GM18517 (cell line): ENCODE measurements at regions not wholly inside any gene's neighbourhood (a gene's known extent, or its start where the extent isn't known, plus 50 kb on each side); places are given as distances from the start of the nearest gene placed in this dataset.

Source experiments
- ATAC-seq: cut with Tn5 transposase; IDR thresholded peaks from one replicate; pipeline ENCODE4 v1.9.1; 2021; ENCODE audit warnings: mild to moderate bottlenecking, moderate library complexity; ENCODE audit not compliant: unreplicated experiment

GRCh38 chr16:13393816-13394215 is 492.4 kb downstream of the SHISA9 start:
- ATAC-seq = no peak

DNA sequence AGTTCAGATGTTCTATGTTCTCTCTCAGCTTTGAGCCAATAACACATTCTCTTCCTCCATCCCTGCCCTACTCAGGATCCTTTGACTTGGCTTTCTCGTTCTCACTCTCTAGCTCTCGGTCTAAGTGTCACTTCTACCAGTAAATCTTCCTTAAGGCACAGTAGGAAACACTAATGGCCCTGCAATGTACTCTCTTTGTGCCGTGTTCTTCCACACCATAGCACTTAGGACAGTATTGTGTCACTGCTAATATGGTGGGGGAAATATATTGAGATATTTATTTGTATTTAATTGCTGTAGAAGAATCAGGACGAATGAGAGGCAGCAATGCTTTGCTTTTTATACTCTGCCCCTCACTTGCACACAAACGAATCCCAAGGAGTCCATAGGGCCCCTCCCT is 493.1 kb downstream of the SHISA9 start:
- ATAC-seq = no peak

DNA sequence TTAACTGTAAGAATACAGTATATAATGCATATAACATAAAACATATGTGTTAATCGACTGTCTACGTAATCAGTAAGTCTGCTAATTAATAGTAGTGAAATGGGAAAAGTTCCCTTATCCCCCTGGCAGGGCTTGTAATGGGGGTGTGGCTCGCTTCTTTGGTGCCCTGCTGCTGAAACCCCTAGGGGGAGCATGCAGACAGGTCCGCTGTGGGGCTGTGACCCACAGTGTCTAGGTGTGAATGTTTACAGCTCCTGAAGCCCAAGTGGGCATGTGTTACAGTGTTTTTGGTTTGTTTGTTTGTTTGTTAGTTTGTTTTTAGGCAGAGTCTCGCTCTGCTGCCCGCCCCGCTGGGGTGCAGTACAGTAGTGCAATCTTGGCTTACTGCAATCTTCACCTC is 495.7 kb downstream of the SHISA9 start:
- no peak for ATAC-seq

- no peak for ATAC-seq
Measured at GRCh38 chr16:13401641-13402040, 500.2 kb downstream of the SHISA9 start.

GRCh38 chr16:13402601-13403000 is 501.2 kb downstream of the SHISA9 start:
- no peak for ATAC-seq

DNA sequence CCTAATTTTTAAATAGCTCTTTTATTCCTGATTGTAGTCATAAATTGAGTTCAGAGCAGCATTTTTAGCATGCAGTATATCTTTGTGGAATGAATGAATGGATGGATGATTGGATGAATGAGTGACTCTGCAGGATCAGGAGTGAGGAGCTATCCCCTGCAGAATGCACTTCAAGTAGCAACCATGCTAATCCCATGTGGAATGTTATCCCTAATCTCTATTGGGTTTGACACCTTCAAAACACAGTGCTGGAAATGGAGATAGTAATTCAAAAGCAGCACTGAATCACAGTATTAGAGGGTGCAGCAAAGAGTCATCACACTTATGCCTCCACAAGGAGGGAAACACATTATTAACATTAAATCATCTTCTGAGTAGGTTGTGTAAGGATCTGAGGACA is 501.9 kb downstream of the SHISA9 start:
- no peak for ATAC-seq

GRCh38 chr16:13414154-13414553 is 505.8 kb upstream of the ERCC4 start:
- no peak for ATAC-seq

DNA sequence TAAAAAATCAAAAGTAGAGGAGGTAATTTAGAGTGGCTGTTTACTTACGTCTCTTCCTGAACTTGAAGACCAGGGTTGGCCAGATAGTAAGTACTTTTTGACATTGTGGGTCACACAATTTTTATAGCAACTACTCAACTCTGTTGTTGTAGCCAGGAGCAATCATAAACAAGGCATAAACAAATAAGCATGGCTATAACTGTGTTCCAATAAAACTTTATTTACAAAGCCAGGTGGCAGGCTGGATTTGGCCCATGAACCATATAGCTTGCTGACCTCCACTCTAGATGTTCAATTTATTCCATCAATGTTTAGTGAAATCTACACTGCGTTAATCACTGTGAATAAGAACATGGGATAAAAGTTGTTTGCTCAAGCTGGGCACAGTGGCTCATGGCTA is 500.4 kb upstream of the ERCC4 start:
- ATAC-seq = no peak

GRCh38 chr16:13421726-13422125 is 498.2 kb upstream of the ERCC4 start:
- no peak for ATAC-seq

DNA sequence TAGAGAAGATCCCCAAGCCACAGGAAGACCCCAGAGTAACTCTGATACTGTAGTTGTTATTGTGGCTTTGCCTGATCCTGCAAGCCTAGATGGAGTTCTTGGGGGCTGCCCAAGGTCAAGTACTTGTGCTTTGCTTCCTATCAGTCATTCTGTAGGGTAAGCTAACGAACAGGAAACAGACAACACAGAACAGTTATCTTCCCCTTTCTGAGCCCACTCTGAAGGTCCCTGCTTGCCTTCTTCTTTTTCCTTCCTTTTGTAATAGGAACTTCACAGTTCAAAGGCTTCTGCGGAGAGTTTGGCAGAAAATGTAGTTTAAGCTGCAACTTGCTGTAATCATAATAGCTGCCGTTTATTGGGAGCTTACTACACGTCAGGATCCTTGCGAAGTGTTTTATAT is 494.1 kb upstream of the ERCC4 start:
- no peak for ATAC-seq

- no peak for ATAC-seq
Measured at GRCh38 chr16:13426269-13426668, 493.7 kb upstream of the ERCC4 start.

GRCh38 chr16:13426736-13427135 is 493.2 kb upstream of the ERCC4 start:
- no peak for ATAC-seq

- no peak for ATAC-seq
Measured at GRCh38 chr16:13427943-13428342, 492.0 kb upstream of the ERCC4 start.

DNA sequence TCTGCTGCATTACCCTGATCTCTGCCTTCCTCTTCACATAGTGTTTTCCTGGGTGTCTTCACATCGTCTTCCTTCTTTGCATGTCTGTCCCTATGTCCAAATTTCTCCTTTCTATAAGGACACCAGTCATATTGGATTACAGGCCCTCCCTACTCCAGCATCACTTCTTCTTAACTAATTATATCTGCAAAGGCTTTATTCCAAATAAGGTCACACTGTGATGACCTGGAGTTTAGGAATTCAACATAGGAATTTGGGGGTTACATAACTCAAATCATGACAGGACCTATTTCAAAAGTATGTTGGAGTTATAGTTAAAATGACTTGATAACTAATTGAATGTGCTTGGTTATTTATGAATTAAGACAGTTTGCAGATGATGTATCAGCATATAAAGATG is 490.5 kb upstream of the ERCC4 start:
- ATAC-seq = no peak

DNA sequence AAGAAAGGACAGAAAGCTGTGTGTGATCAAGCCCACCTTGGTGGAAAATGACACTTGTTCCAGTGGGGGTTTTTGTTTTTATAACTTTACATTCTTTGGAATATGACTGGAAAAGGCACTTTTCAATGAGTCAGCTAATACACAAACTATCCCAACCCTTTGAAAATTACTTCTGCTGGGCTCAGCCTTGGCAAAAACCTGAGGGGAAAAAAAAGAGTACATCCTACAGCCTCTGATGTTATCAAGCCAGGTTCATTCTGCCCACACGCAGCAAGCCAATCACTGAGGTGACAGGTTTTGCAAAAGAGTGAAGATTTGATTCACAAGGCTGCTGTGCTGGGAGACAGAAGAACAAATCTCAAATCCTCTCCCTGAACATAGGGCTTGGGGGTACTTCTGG is 484.5 kb upstream of the ERCC4 start:
- ATAC-seq = no peak

GRCh38 chr16:13435873-13436474 is 484.0 kb upstream of the ERCC4 start:
- ATAC-seq = no peak

GRCh38 chr16:13436641-13437412 is 483.1 kb upstream of the ERCC4 start:
- ATAC-seq = peak; percentile 78

- ATAC-seq = no peak
Measured at GRCh38 chr16:13437413-13437795, 482.6 kb upstream of the ERCC4 start.

DNA sequence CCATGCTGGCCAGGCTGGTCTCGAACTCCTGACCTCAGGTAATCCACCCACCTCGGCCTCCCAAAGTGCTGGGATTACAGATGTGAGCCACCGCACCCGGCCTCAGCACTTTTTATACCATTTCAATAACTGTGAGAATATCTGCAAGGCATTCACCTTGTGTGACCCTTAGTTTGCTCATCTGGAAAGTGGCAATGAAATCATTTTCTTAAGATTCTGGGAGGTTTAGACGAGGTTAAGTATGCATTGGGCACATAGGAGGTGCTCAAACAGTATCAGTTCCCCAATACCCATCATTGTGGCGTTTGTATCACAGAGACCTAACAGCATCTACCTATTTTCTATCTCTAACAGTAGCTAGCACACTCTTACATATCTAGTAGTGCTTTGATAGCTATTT is 481.9 kb upstream of the ERCC4 start:
- ATAC-seq = no peak

DNA sequence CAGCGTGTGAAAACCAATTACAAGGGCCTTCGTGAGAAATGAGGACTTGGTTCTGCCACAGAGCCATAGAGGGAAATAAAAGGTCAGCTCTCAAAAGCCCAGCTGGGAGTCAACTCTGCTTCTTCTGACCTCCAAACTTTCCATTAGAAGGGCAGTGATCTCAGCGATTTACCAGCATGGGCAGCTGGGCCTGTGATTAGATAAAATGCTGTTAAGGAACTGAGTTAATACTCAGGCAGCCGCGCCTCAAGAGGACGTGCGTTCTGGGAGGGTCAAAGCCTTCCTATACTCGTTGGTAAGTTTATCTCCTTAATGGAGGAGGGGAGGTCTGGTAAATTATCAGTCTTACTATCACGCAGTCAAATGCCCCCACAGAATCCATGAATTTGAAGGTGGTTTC is 480.2 kb upstream of the ERCC4 start:
- no peak for ATAC-seq

- ATAC-seq = no peak
Measured at GRCh38 chr16:13441675-13442074, 478.3 kb upstream of the ERCC4 start.

GRCh38 chr16:13448346-13448745 is 471.6 kb upstream of the ERCC4 start:
- no peak for ATAC-seq

GRCh38 chr16:13453325-13453724 is 466.6 kb upstream of the ERCC4 start:
- no peak for ATAC-seq
